HepG2 (cell line): ENCODE measurements at regions not wholly inside any gene's neighbourhood (a gene's known extent, or its start where the extent isn't known, plus 50 kb on each side); places are given as distances from the start of the nearest gene placed in this dataset.

Experiments
- ATAC-seq: fragments of 200-7000 bp; cut with Tn5 transposase; 3 replicates; pipeline ENCODE4 v1.9.1; 2020; ENCODE audit warnings: mild to moderate bottlenecking, moderate library complexity
- BruUV-seq: library from RNA; stranded (reverse); fragments of 400-500 nt; replicated peaks from 2 replicates; lab custom pipeline; 2021; lab: Mats Ljungman, UMichigan
- CTCF ChIA-PET: fragments of 300-600 bp; formaldehyde crosslinking; extraction: SDS; loops from one replicate; lab custom pipeline; 2021; ENCODE audit warnings: low total read pairs, inconsistent platforms, low intra/inter-chr PET ratio; lab: Yijun Ruan, JAX
- POLR2A ChIA-PET: fragments of 350-600 bp; sonication (Branson Sonifier 250); formaldehyde crosslinking; loops from one replicate; lab custom pipeline; 2020; ENCODE audit warnings: antibody characterized with exemption, inconsistent platforms; lab: Yijun Ruan, JAX
- DNase-seq: peaks from one replicate; pipeline ENCODE4 v3.0.0-alpha.2; 2015; ENCODE audit warnings: low spot score
- FAIRE-seq: peaks from 3 replicates; lab custom pipeline; 2011; peaks lifted over from hg19 to GRCh38; lab: Jason Lieb, UNC
- H2AFZ ChIP-seq: one replicate; pipeline ENCODE4 v1.6.1; 2011; ENCODE audit warnings: low read length, inconsistent platforms
- H3K27ac ChIP-seq: fragments of 300-600 bp; 3 replicates; pipeline ENCODE4 v1.8.0; 2011; ENCODE audit warnings: mixed run types, mild to moderate bottlenecking, mixed read lengths, low read length, inconsistent platforms; ENCODE audit not compliant: insufficient read depth; ENCODE audit errors: extremely low read length
- H3K27me3 ChIP-seq, 2 experiments: fragments of 200-600 bp in 1 of 2; 2 replicates in 1 of 2; 3 replicates in 1 of 2; pipeline versions ENCODE4 v1.6.0 to v1.8.0; 2011; ENCODE audit warnings: low read length in 2 of 2, mild to moderate bottlenecking in 2 of 2, moderate library complexity in 2 of 2, inconsistent platforms in 1 of 2; ENCODE audit not compliant: insufficient read depth in 2 of 2, control insufficient read depth in 1 of 2
- H3K36me3 ChIP-seq, 2 experiments: fragments of 200-600 bp in 1 of 2; replicated peaks in 1 of 2; 2 replicates in 1 of 2; 3 replicates in 1 of 2; pipeline versions ENCODE4 v1.5.1 to v1.8.0; 2011; ENCODE audit warnings: low read length in 2 of 2, inconsistent platforms in 1 of 2; ENCODE audit not compliant: insufficient read depth in 2 of 2, control insufficient read depth in 1 of 2
- H3K4me1 ChIP-seq: 2 replicates; pipeline ENCODE4 v1.5.1; 2012; ENCODE audit warnings: low read length, inconsistent platforms; ENCODE audit not compliant: insufficient read depth
- H3K4me2 ChIP-seq: 2 replicates; pipeline ENCODE4 v1.6.0; 2011; ENCODE audit warnings: low read depth, low read length, inconsistent platforms
- H3K4me3 ChIP-seq, 3 experiments: fragments of 200-600 bp in 1 of 3; sonication (generic), shearing (Covaris generic) in 1 of 3; replicated peaks in 1 of 3; 2 replicates each; pipeline ENCODE4 v1.5.1; 2011 to 2016; ENCODE audit warnings: low read length in 3 of 3, inconsistent platforms in 2 of 3, low read depth in 2 of 3, mild to moderate bottlenecking in 2 of 3, control low read depth in 1 of 3, mixed read lengths in 1 of 3; ENCODE audit not compliant: insufficient read depth in 1 of 3
- H3K79me2 ChIP-seq: one replicate; pipeline ENCODE4 v1.6.1; 2011; ENCODE audit warnings: low read length, inconsistent platforms; ENCODE audit not compliant: insufficient read depth
- H3K9ac ChIP-seq: 2 replicates; pipeline ENCODE4 v1.6.0; 2011; ENCODE audit warnings: mild to moderate bottlenecking, low read depth, low read length, inconsistent platforms; ENCODE audit not compliant: insufficient read depth
- H3K9me3 ChIP-seq: 2 replicates; pipeline ENCODE4 v1.5.1; 2012; ENCODE audit warnings: mild to moderate bottlenecking, low read length
- H4K20me1 ChIP-seq: 2 replicates; pipeline ENCODE4 v1.6.0; 2011; ENCODE audit warnings: inconsistent platforms, mild to moderate bottlenecking, low read length, moderate library complexity; ENCODE audit not compliant: insufficient read depth
- CBX2 ChIP-seq, 2 experiments: fragments of 200-600 bp in 1 of 2; sonication (generic); formaldehyde crosslinking in 1 of 2; IDR thresholded peaks; 2 replicates each; pipeline versions ENCODE4 v1.7.0 to v1.8.1; 2018 to 2022; ENCODE audit warnings: low read depth in 2 of 2, low read length in 1 of 2, mild to moderate bottlenecking in 1 of 2, missing genetic modification reagents in 1 of 2
- PAF1 ChIP-seq: IDR thresholded peaks from 2 replicates; pipeline ENCODE4 v1.6.1; 2016; ENCODE audit warnings: missing genetic modification reagents, missing compliant biosample characterization
- SP1 ChIP-seq, 2 experiments: fragments of 450-650 bp in 1 of 2; sonication (generic) in 1 of 2; formaldehyde crosslinking in 1 of 2; IDR thresholded peaks; 2 replicates each; pipeline versions ENCODE4 v1.4.0 to v1.6.1; 2016 to 2020; ENCODE audit warnings: missing genetic modification reagents in 1 of 2
- ZFP36L1 ChIP-seq: sonication (generic); formaldehyde crosslinking; IDR thresholded peaks from 2 replicates; pipeline ENCODE4 v1.8.0; 2022; ENCODE audit warnings: mild to moderate bottlenecking, missing genetic modification reagents, moderate library complexity
- ZFP36L2 ChIP-seq: sonication (generic); formaldehyde crosslinking; IDR thresholded peaks from 2 replicates; pipeline ENCODE4 v1.4.0; 2020; ENCODE audit warnings: missing genetic modification reagents
- ZNF772 ChIP-seq: sonication (generic); formaldehyde crosslinking; IDR thresholded peaks from 2 replicates; pipeline ENCODE4 v1.5.0; 2020; ENCODE audit warnings: mild to moderate bottlenecking, missing genetic modification reagents
- WGBS: methylation state at CpG from one replicate; pipeline ENCODE4 v1.1.6; 2017; ENCODE audit warnings: low lambda C conversion rate; 5-methylcytosine and 5-hydroxymethylcytosine counted together
- in situ Hi-C: cut with HindIII; loops from 2 replicates; pipeline ENCODE4 v1.10.0; 2017; ENCODE audit warnings: low pct_unique_long_range_greater_than_20kb; ENCODE audit not compliant: extremely low pct_ligation_motif_present
- intact Hi-C: fragments of 100-400 bp; cut with micrococcal nuclease; formaldehyde crosslinking; loops from one replicate; pipeline ENCODE4 v1.10.0; 2022; ENCODE audit not compliant: unreplicated experiment
- TF ChIP-seq, protein P1 (sequence below): sonication (generic); formaldehyde crosslinking; IDR thresholded peaks from 2 replicates; pipeline ENCODE4 v1.4.0; 2020; ENCODE audit warnings: missing genetic modification reagents, borderline replicate concordance
- TF ChIP-seq, protein P2 (sequence below): sonication (generic); formaldehyde crosslinking; conservative IDR thresholded peaks from 2 replicates; pipeline ENCODE4 v1.8.0; 2022; ENCODE audit warnings: low read depth, missing genetic modification reagents

DNA sequence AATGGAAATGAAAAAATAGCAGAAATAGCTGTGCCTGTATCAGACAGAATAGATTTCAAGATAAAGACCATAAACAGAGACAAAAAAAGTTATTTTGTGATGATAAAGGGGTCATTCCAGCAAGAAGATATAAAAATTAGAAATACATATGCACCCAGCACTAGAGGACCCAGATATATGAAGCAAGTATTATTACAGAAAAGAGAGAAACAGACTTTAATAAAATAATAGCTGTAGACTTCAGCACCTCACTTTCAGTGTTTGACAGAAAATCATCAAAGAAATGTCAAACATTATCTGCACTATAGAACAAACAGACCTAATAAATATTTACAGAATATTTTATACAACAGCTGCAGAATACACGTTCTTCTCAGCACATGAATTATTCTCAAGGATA is 783.7 kb downstream of the PLOD2 start (continued):
- TF ChIP-seq, protein P1, sequence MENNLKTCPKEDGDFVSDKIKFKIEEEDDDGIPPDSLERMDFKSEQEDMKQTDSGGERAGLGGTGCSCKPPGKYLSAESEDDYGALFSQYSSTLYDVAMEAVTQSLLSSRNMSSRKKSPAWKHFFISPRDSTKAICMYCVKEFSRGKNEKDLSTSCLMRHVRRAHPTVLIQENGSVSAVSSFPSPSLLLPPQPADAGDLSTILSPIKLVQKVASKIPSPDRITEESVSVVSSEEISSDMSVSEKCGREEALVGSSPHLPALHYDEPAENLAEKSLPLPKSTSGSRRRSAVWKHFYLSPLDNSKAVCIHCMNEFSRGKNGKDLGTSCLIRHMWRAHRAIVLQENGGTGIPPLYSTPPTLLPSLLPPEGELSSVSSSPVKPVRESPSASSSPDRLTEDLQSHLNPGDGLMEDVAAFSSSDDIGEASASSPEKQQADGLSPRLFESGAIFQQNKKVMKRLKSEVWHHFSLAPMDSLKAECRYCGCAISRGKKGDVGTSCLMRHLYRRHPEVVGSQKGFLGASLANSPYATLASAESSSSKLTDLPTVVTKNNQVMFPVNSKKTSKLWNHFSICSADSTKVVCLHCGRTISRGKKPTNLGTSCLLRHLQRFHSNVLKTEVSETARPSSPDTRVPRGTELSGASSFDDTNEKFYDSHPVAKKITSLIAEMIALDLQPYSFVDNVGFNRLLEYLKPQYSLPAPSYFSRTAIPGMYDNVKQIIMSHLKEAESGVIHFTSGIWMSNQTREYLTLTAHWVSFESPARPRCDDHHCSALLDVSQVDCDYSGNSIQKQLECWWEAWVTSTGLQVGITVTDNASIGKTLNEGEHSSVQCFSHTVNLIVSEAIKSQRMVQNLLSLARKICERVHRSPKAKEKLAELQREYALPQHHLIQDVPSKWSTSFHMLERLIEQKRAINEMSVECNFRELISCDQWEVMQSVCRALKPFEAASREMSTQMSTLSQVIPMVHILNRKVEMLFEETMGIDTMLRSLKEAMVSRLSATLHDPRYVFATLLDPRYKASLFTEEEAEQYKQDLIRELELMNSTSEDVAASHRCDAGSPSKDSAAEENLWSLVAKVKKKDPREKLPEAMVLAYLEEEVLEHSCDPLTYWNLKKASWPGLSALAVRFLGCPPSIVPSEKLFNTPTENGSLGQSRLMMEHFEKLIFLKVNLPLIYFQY (CRISPR knock-in tag) = no peak
- TF ChIP-seq ZFP36L2 (CRISPR knock-in tag) (no peak), ZFP36L1 (CRISPR knock-in tag) (no peak), CBX2 (IDR thresholded peaks at IDR 0.05; ENCODE audit: low read depth, low read length) (no peak), CBX2 (CRISPR knock-in tag; IDR thresholded peaks at IDR 0.05; ENCODE audit: low read depth) (no peak), ZNF772 (CRISPR knock-in tag) (no peak), SP1 (IDR thresholded peaks at IDR 0.05) (no peak), SP1 (CRISPR knock-in tag; IDR thresholded peaks at IDR 0.05) (no peak)

DNA sequence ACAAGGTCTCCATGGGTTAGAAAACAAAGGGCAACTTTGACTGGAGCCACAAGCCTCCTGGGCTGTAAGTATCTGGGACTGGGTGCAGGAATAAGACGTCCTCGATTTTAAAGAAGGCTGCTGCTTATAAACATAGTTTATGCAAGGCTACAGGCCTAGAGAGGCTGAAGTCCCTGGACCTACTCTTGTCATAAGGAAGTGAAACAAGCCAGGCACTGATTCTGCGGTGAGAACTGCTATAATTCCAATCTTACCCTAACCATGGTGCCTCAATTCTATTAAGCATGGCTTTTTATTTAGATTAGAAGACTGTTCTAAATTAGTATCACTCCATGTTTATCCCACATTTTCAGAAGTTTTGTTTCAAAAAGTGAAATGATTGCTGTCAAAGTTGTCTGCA is 777.6 kb downstream of the PLOD2 start:
- TF ChIP-seq, protein P2, sequence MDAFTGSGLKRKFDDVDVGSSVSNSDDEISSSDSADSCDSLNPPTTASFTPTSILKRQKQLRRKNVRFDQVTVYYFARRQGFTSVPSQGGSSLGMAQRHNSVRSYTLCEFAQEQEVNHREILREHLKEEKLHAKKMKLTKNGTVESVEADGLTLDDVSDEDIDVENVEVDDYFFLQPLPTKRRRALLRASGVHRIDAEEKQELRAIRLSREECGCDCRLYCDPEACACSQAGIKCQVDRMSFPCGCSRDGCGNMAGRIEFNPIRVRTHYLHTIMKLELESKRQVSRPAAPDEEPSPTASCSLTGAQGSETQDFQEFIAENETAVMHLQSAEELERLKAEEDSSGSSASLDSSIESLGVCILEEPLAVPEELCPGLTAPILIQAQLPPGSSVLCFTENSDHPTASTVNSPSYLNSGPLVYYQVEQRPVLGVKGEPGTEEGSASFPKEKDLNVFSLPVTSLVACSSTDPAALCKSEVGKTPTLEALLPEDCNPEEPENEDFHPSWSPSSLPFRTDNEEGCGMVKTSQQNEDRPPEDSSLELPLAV (CRISPR knock-in tag) = no peak
- no peak for TF ChIP-seq PAF1 (CRISPR knock-in tag)
- Histone ChIP-seq H3K4me1 (no peaks in the 10 kb centered on the region), H3K27me3 (no peaks in the 10 kb centered on the region), H3K4me3 (no peak overlapping the region), H3K36me3 (no peaks in the 10 kb centered on the region), H3K79me2 (no peaks in the 10 kb centered on the region), H3K4me2 (no peak overlapping the region), H4K20me1 (no peaks in the 10 kb centered on the region), H3K27ac (no peak overlapping the region), H2AFZ (no peak overlapping the region), H3K9ac (no peak overlapping the region), H3K9me3 (no peaks in the 10 kb centered on the region)
- WGBS = 0% methylated on average over 3 of the region's 3 CpGs
- FAIRE-seq = no peak
- ATAC-seq = no peak
- no TSS peak for BruUV-seq
- in situ Hi-C loops = no loop called here
- intact Hi-C loops = no loop called here
- DNase-seq = no peak
- POLR2A ChIA-PET = no interaction called here
- CTCF ChIA-PET = no interaction called here
